ENCODE measurements at regions not wholly inside any gene's neighbourhood (a gene's known extent, or its start where the extent isn't known, plus 50 kb on each side); places are given as distances from the start of the nearest gene placed in this dataset.

GRCh38 chr5:128591598-128592455 is 53.8 kb upstream of the FBN2 start:
- no peak for DNase-seq (ENCODE audit: low read depth in 2 of 3, low spot score in 2 of 3)

- no peak for DNase-seq (ENCODE audit: low read depth in 2 of 3, low spot score in 2 of 3)
Observed at GRCh38 chr5:128596071-128596470, 58.0 kb upstream of the FBN2 start.

GRCh38 chr5:128597156-128597555 is 59.1 kb upstream of the FBN2 start:
- DNase-seq (ENCODE audit: low read depth in 2 of 3, low spot score in 2 of 3): no peak

- DNase-seq (ENCODE audit: low read depth in 2 of 3, low spot score in 2 of 3): no peak
Observed at GRCh38 chr5:128613128-128613527, 75.1 kb upstream of the FBN2 start.

GRCh38 chr5:128613766-128614165 is 75.7 kb upstream of the FBN2 start:
- no peak for DNase-seq (ENCODE audit: low read depth in 2 of 3, low spot score in 2 of 3)

GRCh38 chr5:128615578-128615977 is 77.5 kb upstream of the FBN2 start:
- DNase-seq (ENCODE audit: low read depth in 2 of 3, low spot score in 2 of 3): no peak

- no peak for DNase-seq (ENCODE audit: low read depth in 2 of 3, low spot score in 2 of 3)
Observed at GRCh38 chr5:128626536-128627090, 88.6 kb upstream of the FBN2 start.

- no peak for DNase-seq (ENCODE audit: low read depth in 2 of 3, low spot score in 2 of 3)
Observed at GRCh38 chr5:128627939-128628338, 89.9 kb upstream of the FBN2 start.

GRCh38 chr5:128629157-128629556 is 91.1 kb upstream of the FBN2 start:
- DNase-seq (ENCODE audit: low read depth in 2 of 3, low spot score in 2 of 3): no peak

- DNase-seq (ENCODE audit: low read depth in 2 of 3, low spot score in 2 of 3): no peak
Observed at GRCh38 chr5:128630121-128630520, 92.1 kb upstream of the FBN2 start.

- DNase-seq (ENCODE audit: low read depth in 2 of 3, low spot score in 2 of 3): no peak
Observed at GRCh38 chr5:128631771-128632170, 93.7 kb upstream of the FBN2 start.

- DNase-seq (ENCODE audit: low read depth in 2 of 3, low spot score in 2 of 3): no peak
Observed at GRCh38 chr5:128632264-128632663, 94.2 kb upstream of the FBN2 start.

GRCh38 chr5:128633901-128634300 is 95.9 kb upstream of the FBN2 start:
- no peak for DNase-seq (ENCODE audit: low read depth in 2 of 3, low spot score in 2 of 3)

GRCh38 chr5:128635379-128635778 is 97.3 kb upstream of the FBN2 start:
- DNase-seq (ENCODE audit: low read depth in 2 of 3, low spot score in 2 of 3): no peak

- no peak for DNase-seq (ENCODE audit: low read depth in 2 of 3, low spot score in 2 of 3)
Observed at GRCh38 chr5:128636361-128636760, 98.3 kb upstream of the FBN2 start.

GRCh38 chr5:128637031-128637430 is 99.0 kb upstream of the FBN2 start:
- no peak for DNase-seq (ENCODE audit: low read depth in 2 of 3, low spot score in 2 of 3)

GRCh38 chr5:128641861-128642260 is 103.8 kb upstream of the FBN2 start:
- DNase-seq (ENCODE audit: low read depth in 2 of 3, low spot score in 2 of 3): no peak

- DNase-seq (ENCODE audit: low read depth in 2 of 3, low spot score in 2 of 3): no peak
Observed at GRCh38 chr5:128644863-128645262, 106.8 kb upstream of the FBN2 start.

- DNase-seq (ENCODE audit: low read depth in 2 of 3, low spot score in 2 of 3): no peak
Observed at GRCh38 chr5:128645581-128645980, 107.5 kb upstream of the FBN2 start.

- DNase-seq (ENCODE audit: low read depth in 2 of 3, low spot score in 2 of 3): no peak
Observed at GRCh38 chr5:128646176-128646575, 108.1 kb upstream of the FBN2 start.

- DNase-seq (ENCODE audit: low read depth in 2 of 3, low spot score in 2 of 3): no peak
Observed at GRCh38 chr5:128649192-128649591, 111.1 kb upstream of the FBN2 start.

- no peak for DNase-seq (ENCODE audit: low read depth in 2 of 3, low spot score in 2 of 3)
Observed at GRCh38 chr5:128662997-128663396, 125.0 kb upstream of the FBN2 start.

All from hematopoietic multipotent progenitor cell (in vitro differentiated cells).